IMR-90 (cell line): ENCODE measurements at regions not wholly inside any gene's neighbourhood (a gene's known extent, or its start where the extent isn't known, plus 50 kb on each side); places are given as distances from the start of the nearest gene placed in this dataset.

Source experiments
- ATAC-seq: fragments of 200-7000 bp; cut with Tn5 transposase; 2 replicates; pipeline ENCODE4 v1.9.1; 2020; ENCODE audit warnings: low read depth, mild to moderate bottlenecking, moderate library complexity
- BruUV-seq: library from RNA; stranded (reverse); fragments of 400-500 nt; replicated peaks from 2 replicates; lab custom pipeline; 2021; lab: Mats Ljungman, UMichigan
- CTCF ChIA-PET: fragments of 300-600 bp; formaldehyde crosslinking; extraction: SDS; loops from one replicate; lab custom pipeline; 2021; ENCODE audit warnings: antibody characterized with exemption; lab: Yijun Ruan, JAX
- POLR2A ChIA-PET: fragments of 300-600 bp; sonication (Branson Sonifier 250); formaldehyde crosslinking; loops from one replicate; lab custom pipeline; 2022; ENCODE audit warnings: antibody characterized with exemption; ENCODE audit not compliant: unreplicated experiment; lab: Charles Lee
- DNase-seq: peaks from one replicate; pipeline ENCODE4 v3.0.0; 2013
- H2AFZ ChIP-seq: replicated peaks from 2 replicates; pipeline ENCODE3; 2013; ENCODE audit warnings: low read length, mild to moderate bottlenecking; ENCODE audit not compliant: poor library complexity
- H2AK5ac ChIP-seq: 2 replicates; pipeline ENCODE4 v1.6.1; 2013; ENCODE audit warnings: low read depth, low read length, inconsistent platforms
- H2AK9ac ChIP-seq: replicated peaks from 2 replicates; pipeline ENCODE3; 2013; ENCODE audit warnings: mild to moderate bottlenecking, low read depth, low read length, moderate library complexity; ENCODE audit not compliant: poor library complexity
- H2BK120ac ChIP-seq: 2 replicates; pipeline ENCODE4 v1.6.1; 2013; ENCODE audit warnings: low read depth, low read length, inconsistent platforms
- H2BK15ac ChIP-seq: 3 replicates; pipeline ENCODE4 v1.6.1; 2013; ENCODE audit warnings: low read depth, low read length, inconsistent platforms
- H2BK20ac ChIP-seq: 2 replicates; pipeline ENCODE4 v1.6.1; 2013; ENCODE audit warnings: low read depth, mild to moderate bottlenecking, inconsistent platforms, low read length, moderate library complexity
- H2BK5ac ChIP-seq: 2 replicates; pipeline ENCODE4 v1.6.1; 2013; ENCODE audit warnings: mild to moderate bottlenecking, low read depth, low read length, inconsistent platforms; ENCODE audit not compliant: poor library complexity, severe bottlenecking
- H3K14ac ChIP-seq: replicated peaks from 2 replicates; pipeline ENCODE4 v1.6.1; 2013; ENCODE audit warnings: low read depth, low read length, inconsistent platforms
- H3K18ac ChIP-seq: 2 replicates; pipeline ENCODE4 v1.6.1; 2013; ENCODE audit warnings: low read depth, low read length, control low read depth
- H3K23ac ChIP-seq: 2 replicates; pipeline ENCODE4 v1.6.1; 2013; ENCODE audit warnings: low read depth, low read length, inconsistent platforms
- H3K27ac ChIP-seq: 2 replicates; pipeline ENCODE4 v1.5.1; 2013; ENCODE audit warnings: mild to moderate bottlenecking, control low read depth, low read length; ENCODE audit not compliant: insufficient read depth
- H3K27me3 ChIP-seq: 2 replicates; pipeline ENCODE4 v1.6.1; 2013; ENCODE audit warnings: low read length; ENCODE audit not compliant: control insufficient read depth, insufficient read depth
- H3K36me3 ChIP-seq: 2 replicates; pipeline ENCODE4 v1.6.1; 2013; ENCODE audit warnings: low read length, mixed read lengths; ENCODE audit not compliant: control insufficient read depth, insufficient read depth
- H3K4ac ChIP-seq: 2 replicates; pipeline ENCODE4 v1.6.1; 2013; ENCODE audit warnings: low read depth, low read length, inconsistent platforms
- H3K4me1 ChIP-seq: 2 replicates; pipeline ENCODE4 v1.6.1; 2013; ENCODE audit warnings: low read length, mixed read lengths; ENCODE audit not compliant: control insufficient read depth, insufficient read depth
- H3K4me2 ChIP-seq: 2 replicates; pipeline ENCODE4 v1.6.1; 2013; ENCODE audit warnings: low read depth, mild to moderate bottlenecking, control low read depth, low read length, moderate library complexity
- H3K4me3 ChIP-seq: 2 replicates; pipeline ENCODE4 v1.5.1; 2013; ENCODE audit warnings: low read depth, mild to moderate bottlenecking, control low read depth, low read length, moderate library complexity; ENCODE audit not compliant: insufficient read depth
- H3K56ac ChIP-seq: 2 replicates; pipeline ENCODE4 v1.6.1; 2013; ENCODE audit warnings: low read length, inconsistent platforms; ENCODE audit not compliant: insufficient read depth; ENCODE audit errors: extremely low read depth
- H3K79me1 ChIP-seq, 2 experiments: 2 replicates each; pipeline ENCODE4 v1.6.1; 2013; ENCODE audit warnings: low read length in 2 of 2, inconsistent platforms in 1 of 2, low read depth in 1 of 2
- H3K9ac ChIP-seq: 2 replicates; pipeline ENCODE4 v1.6.1; 2013; ENCODE audit warnings: low read depth, low read length, control low read depth
- H3K9me1 ChIP-seq: 2 replicates; pipeline ENCODE4 v1.6.1; 2013; ENCODE audit warnings: low read length, inconsistent platforms; ENCODE audit not compliant: insufficient read depth
- H3K9me3 ChIP-seq: 2 replicates; pipeline ENCODE4 v1.6.1; 2013; ENCODE audit warnings: low read length; ENCODE audit not compliant: control insufficient read depth, insufficient read depth
- H4K20me1 ChIP-seq: 2 replicates; pipeline ENCODE4 v1.6.1; 2013; ENCODE audit warnings: low read length, inconsistent platforms; ENCODE audit not compliant: insufficient read depth
- H4K5ac ChIP-seq: 2 replicates; pipeline ENCODE4 v1.6.1; 2013; ENCODE audit warnings: mild to moderate bottlenecking, low read depth, low read length, control low read depth
- H4K8ac ChIP-seq, 2 experiments: 2 replicates each; pipeline ENCODE4 v1.6.1; 2013; ENCODE audit warnings: low read depth in 2 of 2, low read length in 2 of 2, control low read depth in 1 of 2, inconsistent platforms in 1 of 2
- H4K91ac ChIP-seq: 2 replicates; pipeline ENCODE4 v1.6.1; 2013; ENCODE audit warnings: low read depth, low read length, inconsistent platforms; ENCODE audit not compliant: insufficient read depth
- WGBS, 2 experiments: methylation state at CpG; one replicate each; pipeline versions ENCODE4 v1.1.5 to v1.1.7; 2013; ENCODE audit warnings: missing lambda C conversion rate in 2 of 2; ENCODE audit not compliant: insufficient read length in 1 of 2; ENCODE audit errors: extremely low coverage in 2 of 2; 5-methylcytosine and 5-hydroxymethylcytosine counted together
- dilution Hi-C: fragments of 300-500 bp; cut with HindIII; formaldehyde crosslinking; loops from one replicate; pipeline ENCODE4 v1.14.3; 2018; ENCODE audit warnings: low sequenced_read_pairs; ENCODE audit not compliant: unreplicated experiment
- in situ Hi-C: fragments of 300-500 bp; cut with MboI; formaldehyde crosslinking; loops from 3 replicates; pipeline ENCODE4 v1.14.3; 2019; ENCODE audit warnings: low sequenced_read_pairs, inconsistent platforms, mixed read lengths
- intact Hi-C: fragments of 100-400 bp; cut with micrococcal nuclease; formaldehyde crosslinking; loops from 2 replicates; pipeline ENCODE4 v1.10.0; 2022
- TF ChIP-seq, protein P1 (sequence below): fragments of 150-350 bp; IDR thresholded peaks from 2 replicates; pipeline ENCODE4 v1.6.1; 2017; ENCODE audit warnings: mild to moderate bottlenecking, antibody characterized with exemption, low read length, low read depth

DNA sequence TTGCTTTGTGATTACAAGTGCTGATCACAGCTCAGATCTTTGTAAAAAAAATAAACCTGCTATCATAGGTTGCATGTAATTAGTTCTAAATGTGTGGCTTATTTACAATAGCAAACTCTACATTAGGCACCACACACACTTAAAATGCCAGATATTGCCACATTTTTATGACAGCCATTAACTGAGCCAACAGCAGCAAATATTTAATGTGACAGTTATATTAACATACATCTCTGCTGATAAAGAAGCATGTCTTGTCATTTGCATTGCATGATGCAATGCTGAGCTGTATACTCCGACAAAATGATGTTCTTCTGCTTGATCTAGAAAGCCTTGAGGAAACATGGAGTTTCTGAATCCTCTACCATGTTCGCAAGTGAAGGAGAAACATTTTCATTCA lies 273.6 kb upstream of the VEPH1 start:
- ATAC-seq (no peak), DNase-seq (no peak)
- CTCF ChIA-PET: no interaction called here
- no peak overlapping the region for H2BK15ac ChIP-seq
- BruUV-seq: no TSS peak
- no peak overlapping the region for H3K9ac ChIP-seq
- POLR2A ChIA-PET: no interaction called here
- H3K4me1 ChIP-seq: no peaks in the 10 kb centered on the region
- intact Hi-C loops: no loop called here
- no peaks in the 10 kb centered on the region for H3K9me3 ChIP-seq
- TF ChIP-seq, protein P1, sequence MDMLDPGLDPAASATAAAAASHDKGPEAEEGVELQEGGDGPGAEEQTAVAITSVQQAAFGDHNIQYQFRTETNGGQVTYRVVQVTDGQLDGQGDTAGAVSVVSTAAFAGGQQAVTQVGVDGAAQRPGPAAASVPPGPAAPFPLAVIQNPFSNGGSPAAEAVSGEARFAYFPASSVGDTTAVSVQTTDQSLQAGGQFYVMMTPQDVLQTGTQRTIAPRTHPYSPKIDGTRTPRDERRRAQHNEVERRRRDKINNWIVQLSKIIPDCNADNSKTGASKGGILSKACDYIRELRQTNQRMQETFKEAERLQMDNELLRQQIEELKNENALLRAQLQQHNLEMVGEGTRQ: no peak
- WGBS, 2 experiments: no CpG with 5 or more reads among the region's 2 CpGs
- no peak overlapping the region for H3K18ac ChIP-seq
- H3K4me2 ChIP-seq: no peak overlapping the region
- no peak overlapping the region for H2BK20ac ChIP-seq
- H3K23ac ChIP-seq: no peak overlapping the region
- no peak overlapping the region for H2AFZ ChIP-seq
- in situ Hi-C loops: no loop called here
- H3K79me1 ChIP-seq: no peaks in the 10 kb centered on the region
- H3K4me3 ChIP-seq: no peak overlapping the region
- H2BK120ac ChIP-seq: no peak overlapping the region
- dilution Hi-C loops: no loop called here
- H3K36me3 ChIP-seq: no peaks in the 10 kb centered on the region
- H2AK5ac ChIP-seq: no peak overlapping the region
- H3K56ac ChIP-seq: no peak overlapping the region
- no peak overlapping the region for H4K5ac ChIP-seq
- H3K14ac ChIP-seq: no peak overlapping the region
- no peaks in the 10 kb centered on the region for H4K20me1 ChIP-seq
- no peak overlapping the region for H3K27ac ChIP-seq
- no peak overlapping the region for H2BK5ac ChIP-seq
- no peak overlapping the region for H3K4ac ChIP-seq
- no peak overlapping the region for H4K8ac ChIP-seq
- no peak overlapping the region for H2AK9ac ChIP-seq
- H3K27me3 ChIP-seq: no peaks in the 10 kb centered on the region
- no peaks in the 10 kb centered on the region for H3K9me1 ChIP-seq
- H4K91ac ChIP-seq: no peak overlapping the region
